Astrocyte (in vitro differentiated cells and primary cell): ENCODE measurements at regions not wholly inside any gene's neighbourhood (a gene's known extent, or its start where the extent isn't known, plus 50 kb on each side); places are given as distances from the start of the nearest gene placed in this dataset.

ENCODE experiments used
- EZH2 ChIP-seq: IDR thresholded peaks from 2 replicates; pipeline ENCODE4 v1.6.1; 2012; ENCODE audit warnings: mild to moderate bottlenecking, low read length, inconsistent platforms; ENCODE audit not compliant: insufficient read depth
- TF ChIP-seq, protein P1 (sequence below): IDR thresholded peaks from 2 replicates; pipeline ENCODE4 v1.5.1; 2011; ENCODE audit warnings: low read depth, mild to moderate bottlenecking, inconsistent platforms, low read length, moderate library complexity; ENCODE audit not compliant: insufficient read depth

- TF ChIP-seq, protein P1, sequence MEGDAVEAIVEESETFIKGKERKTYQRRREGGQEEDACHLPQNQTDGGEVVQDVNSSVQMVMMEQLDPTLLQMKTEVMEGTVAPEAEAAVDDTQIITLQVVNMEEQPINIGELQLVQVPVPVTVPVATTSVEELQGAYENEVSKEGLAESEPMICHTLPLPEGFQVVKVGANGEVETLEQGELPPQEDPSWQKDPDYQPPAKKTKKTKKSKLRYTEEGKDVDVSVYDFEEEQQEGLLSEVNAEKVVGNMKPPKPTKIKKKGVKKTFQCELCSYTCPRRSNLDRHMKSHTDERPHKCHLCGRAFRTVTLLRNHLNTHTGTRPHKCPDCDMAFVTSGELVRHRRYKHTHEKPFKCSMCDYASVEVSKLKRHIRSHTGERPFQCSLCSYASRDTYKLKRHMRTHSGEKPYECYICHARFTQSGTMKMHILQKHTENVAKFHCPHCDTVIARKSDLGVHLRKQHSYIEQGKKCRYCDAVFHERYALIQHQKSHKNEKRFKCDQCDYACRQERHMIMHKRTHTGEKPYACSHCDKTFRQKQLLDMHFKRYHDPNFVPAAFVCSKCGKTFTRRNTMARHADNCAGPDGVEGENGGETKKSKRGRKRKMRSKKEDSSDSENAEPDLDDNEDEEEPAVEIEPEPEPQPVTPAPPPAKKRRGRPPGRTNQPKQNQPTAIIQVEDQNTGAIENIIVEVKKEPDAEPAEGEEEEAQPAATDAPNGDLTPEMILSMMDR = no peak
- TF ChIP-seq EZH2 = no peak
These were observed 1604.6 kb downstream of the PCDH18 start for GRCh38 chr4:135927651-135928050.
